OCI-LY3 (cell line): ENCODE measurements at regions not wholly inside any gene's neighbourhood (a gene's known extent, or its start where the extent isn't known, plus 50 kb on each side); places are given as distances from the start of the nearest gene placed in this dataset.

ENCODE experiments used
- H2AFZ ChIP-seq: fragments of 200-600, 300-600 bp; shearing (Covaris generic); 2 replicates; pipeline ENCODE4 v1.6.0; 2014; ENCODE audit warnings: antibody characterized with exemption, low read depth, low read length
- H3K27ac ChIP-seq: fragments of 200-600, 300-600 bp; sonication (generic); 2 replicates; pipeline ENCODE4 v1.5.1; 2014; ENCODE audit warnings: mild to moderate bottlenecking, low read length, moderate library complexity, mixed read lengths
- H3K27me3 ChIP-seq: fragments of 200-600, 300-600 bp; sonication (generic); 2 replicates; pipeline ENCODE4 v1.6.1; 2014; ENCODE audit warnings: low read depth, low read length, mixed read lengths
- H3K36me3 ChIP-seq: fragments of 200-600, 300-600 bp; sonication (generic); replicated peaks from 2 replicates; pipeline ENCODE3; 2014; ENCODE audit warnings: low read depth, low read length, mixed read lengths
- H3K4me1 ChIP-seq: fragments of 300-600, 200-600 bp; sonication (generic); 2 replicates; pipeline ENCODE4 v1.6.1; 2014; ENCODE audit warnings: low read length, mixed read lengths
- H3K4me2 ChIP-seq: fragments of 200-600, 300-600 bp; sonication (generic); 2 replicates; pipeline ENCODE4 v1.6.1; 2014; ENCODE audit warnings: low read length, mixed read lengths
- H3K4me3 ChIP-seq: fragments of 300-600, 200-600 bp; sonication (generic); 2 replicates; pipeline ENCODE4 v1.5.1; 2014; ENCODE audit warnings: antibody characterized with exemption, mild to moderate bottlenecking, low read length, moderate library complexity
- H3K79me2 ChIP-seq: fragments of 300-600, 200-600 bp; shearing (Covaris generic); 2 replicates; pipeline ENCODE4 v1.6.1; 2014; ENCODE audit warnings: mild to moderate bottlenecking, low read length, mixed read lengths
- H3K9ac ChIP-seq: fragments of 300-600, 200-600 bp; shearing (Covaris generic); 2 replicates; pipeline ENCODE4 v1.6.0; 2014; ENCODE audit warnings: mild to moderate bottlenecking, low read length, moderate library complexity
- H3K9me3 ChIP-seq: fragments of 200-600, 300-600 bp; shearing (Covaris generic); 2 replicates; pipeline ENCODE4 v1.6.1; 2014; ENCODE audit warnings: low read length, mixed read lengths; ENCODE audit not compliant: insufficient read depth
- H4K20me1 ChIP-seq: fragments of 200-600, 300-600 bp; sonication (generic); 2 replicates; pipeline ENCODE4 v1.6.1; 2016; ENCODE audit warnings: low read length, mixed read lengths; ENCODE audit not compliant: insufficient read depth
- EZH2phosphoT487 ChIP-seq: fragments of 200-600 bp; shearing (Covaris generic); IDR thresholded peaks from 2 replicates; pipeline ENCODE4 v1.6.1; 2018; ENCODE audit warnings: antibody characterized with exemption, mixed run types, low read depth
- TF ChIP-seq, protein P1 (sequence below): fragments of 200-600, 300-600 bp; sonication (generic); IDR thresholded peaks from 2 replicates; pipeline ENCODE4 v1.5.1; 2014; ENCODE audit warnings: antibody characterized with exemption, low read length, low read depth

DNA sequence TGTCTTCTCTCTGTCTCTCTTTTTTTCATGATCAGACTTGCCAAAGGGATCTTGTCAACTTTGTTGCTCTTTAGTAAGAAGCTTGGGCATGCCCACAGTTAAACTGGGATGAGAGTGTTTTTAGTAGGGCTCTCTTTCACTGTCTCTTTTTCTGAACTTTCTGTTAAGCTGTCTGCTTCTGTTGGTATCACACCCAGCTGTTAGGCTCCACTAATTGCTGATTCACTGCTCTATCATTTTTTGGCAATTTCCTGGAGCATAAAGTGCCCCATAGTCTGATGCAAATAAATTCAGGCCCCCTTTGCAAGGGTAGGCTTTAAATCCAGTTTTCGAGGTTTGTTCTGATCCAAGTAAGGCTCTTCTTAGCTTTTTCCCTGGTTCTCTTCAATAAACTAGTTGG is 360.4 kb upstream of the ADAMTS9 start:
- TF ChIP-seq EZH2phosphoT487, result no peak
- TF ChIP-seq, protein P1, sequence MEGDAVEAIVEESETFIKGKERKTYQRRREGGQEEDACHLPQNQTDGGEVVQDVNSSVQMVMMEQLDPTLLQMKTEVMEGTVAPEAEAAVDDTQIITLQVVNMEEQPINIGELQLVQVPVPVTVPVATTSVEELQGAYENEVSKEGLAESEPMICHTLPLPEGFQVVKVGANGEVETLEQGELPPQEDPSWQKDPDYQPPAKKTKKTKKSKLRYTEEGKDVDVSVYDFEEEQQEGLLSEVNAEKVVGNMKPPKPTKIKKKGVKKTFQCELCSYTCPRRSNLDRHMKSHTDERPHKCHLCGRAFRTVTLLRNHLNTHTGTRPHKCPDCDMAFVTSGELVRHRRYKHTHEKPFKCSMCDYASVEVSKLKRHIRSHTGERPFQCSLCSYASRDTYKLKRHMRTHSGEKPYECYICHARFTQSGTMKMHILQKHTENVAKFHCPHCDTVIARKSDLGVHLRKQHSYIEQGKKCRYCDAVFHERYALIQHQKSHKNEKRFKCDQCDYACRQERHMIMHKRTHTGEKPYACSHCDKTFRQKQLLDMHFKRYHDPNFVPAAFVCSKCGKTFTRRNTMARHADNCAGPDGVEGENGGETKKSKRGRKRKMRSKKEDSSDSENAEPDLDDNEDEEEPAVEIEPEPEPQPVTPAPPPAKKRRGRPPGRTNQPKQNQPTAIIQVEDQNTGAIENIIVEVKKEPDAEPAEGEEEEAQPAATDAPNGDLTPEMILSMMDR, result no peak
- Histone ChIP-seq H3K79me2 (no peaks in the 10 kb centered on the region), H3K4me3 (no peak overlapping the region), H2AFZ (no peak overlapping the region), H4K20me1 (no peaks in the 10 kb centered on the region), H3K36me3 (no peaks in the 10 kb centered on the region), H3K27me3 (no peaks in the 10 kb centered on the region), H3K9ac (no peak overlapping the region), H3K9me3 (no peaks in the 10 kb centered on the region), H3K4me2 (no peak overlapping the region), H3K4me1 (no peaks in the 10 kb centered on the region), H3K27ac (no peak overlapping the region)

- H2AFZ ChIP-seq, result no peak overlapping the region
- H3K27ac ChIP-seq, result no peak overlapping the region
- H3K9ac ChIP-seq, result no peak overlapping the region
- H3K27me3 ChIP-seq, result 0 out of 2 replicates have a peak, but pooled peaks cover 2% of the 10 kb centered on the region
- TF ChIP-seq, protein P1, result no peak
- TF ChIP-seq EZH2phosphoT487, result no peak
- no peaks in the 10 kb centered on the region for H3K9me3 ChIP-seq
- H3K4me2 ChIP-seq, result no peak overlapping the region
- no peaks in the 10 kb centered on the region for H3K79me2 ChIP-seq
- H3K36me3 ChIP-seq, result no peaks in the 10 kb centered on the region
- no peaks in the 10 kb centered on the region for H3K4me1 ChIP-seq
- H4K20me1 ChIP-seq, result no peaks in the 10 kb centered on the region
- H3K4me3 ChIP-seq, result no peak overlapping the region
These were observed 357.3 kb upstream of the ADAMTS9 start for GRCh38 chr3:65045138-65045537.

DNA sequence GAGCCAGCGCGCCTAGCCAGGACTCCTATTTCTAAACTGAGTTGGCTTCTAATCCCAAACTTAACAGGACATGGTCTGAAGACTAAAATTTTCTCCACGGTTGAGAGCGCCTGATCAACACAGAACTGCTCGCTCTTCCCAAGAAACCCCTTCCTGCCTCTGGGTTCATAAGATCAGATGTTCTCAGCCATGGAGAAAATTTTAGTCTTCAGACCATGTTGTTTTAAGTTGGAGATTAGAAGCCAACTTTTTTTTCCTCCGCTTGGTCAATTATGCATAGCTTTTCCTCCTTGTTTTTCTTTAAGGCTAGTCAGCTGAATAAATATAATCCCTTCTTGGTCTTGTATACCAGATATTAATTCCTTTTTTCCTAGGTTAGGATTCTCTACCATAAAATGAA is 356.6 kb upstream of the ADAMTS9 start:
- Histone ChIP-seq H3K9ac (no peak overlapping the region), H3K4me3 (no peak overlapping the region), H3K4me2 (no peak overlapping the region), H3K27ac (no peak overlapping the region), H3K9me3 (no peaks in the 10 kb centered on the region), H3K4me1 (no peaks in the 10 kb centered on the region), H2AFZ (no peak overlapping the region), H3K79me2 (no peaks in the 10 kb centered on the region), H3K27me3 (0 out of 2 replicates have a peak, but pooled peaks cover 2% of the 10 kb centered on the region), H4K20me1 (no peaks in the 10 kb centered on the region), H3K36me3 (no peaks in the 10 kb centered on the region)
- TF ChIP-seq, protein P1, result no peak
- TF ChIP-seq EZH2phosphoT487, result no peak

DNA sequence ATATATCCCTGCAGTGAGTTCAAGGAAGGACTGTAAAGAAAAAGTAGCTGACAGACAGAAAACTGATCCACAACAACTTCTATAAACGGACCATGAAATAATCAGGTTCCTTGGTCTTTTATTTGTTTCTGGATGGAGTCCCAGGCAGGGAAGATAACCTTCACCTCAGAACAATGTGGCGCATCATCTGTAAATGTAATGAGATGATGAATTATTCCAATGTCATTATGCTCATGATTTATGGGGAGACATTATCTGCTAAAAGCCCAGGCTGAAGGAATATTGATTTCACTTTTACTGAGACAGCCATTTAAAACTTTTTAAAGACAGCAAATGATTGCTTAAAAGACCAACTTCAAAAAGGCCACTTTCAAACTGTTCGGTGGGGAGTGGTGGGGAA is 354.9 kb upstream of the ADAMTS9 start:
- Histone ChIP-seq H3K27ac (no peak overlapping the region), H2AFZ (no peak overlapping the region), H3K4me3 (no peak overlapping the region), H4K20me1 (no peaks in the 10 kb centered on the region), H3K36me3 (no peaks in the 10 kb centered on the region), H3K4me1 (no peaks in the 10 kb centered on the region), H3K79me2 (no peaks in the 10 kb centered on the region), H3K27me3 (0 out of 2 replicates have a peak, but pooled peaks cover 2% of the 10 kb centered on the region), H3K9ac (no peak overlapping the region), H3K9me3 (no peaks in the 10 kb centered on the region), H3K4me2 (no peak overlapping the region)
- TF ChIP-seq, protein P1, result no peak
- TF ChIP-seq EZH2phosphoT487, result no peak
